Erythroblast (primary cell): ENCODE measurements at regions not wholly inside any gene's neighbourhood (a gene's known extent, or its start where the extent isn't known, plus 50 kb on each side); places are given as distances from the start of the nearest gene placed in this dataset.

Experiments
- GATA1 ChIP-seq: IDR thresholded peaks from 2 replicates; pipeline ENCODE4 v1.6.1; 2011; ENCODE audit warnings: low read depth, mild to moderate bottlenecking, control low read depth, low read length, moderate library complexity
- POLR2A ChIP-seq: IDR thresholded peaks from 2 replicates; pipeline ENCODE4 v1.6.1; 2011; ENCODE audit warnings: mild to moderate bottlenecking, low read length

- TF ChIP-seq POLR2A (no peak), GATA1 (no peak)
Measured at GRCh38 chr11:96785073-96785472, 395.3 kb downstream of the JRKL start.
